GM18507 (cell line): ENCODE measurements at regions not wholly inside any gene's neighbourhood (a gene's known extent, or its start where the extent isn't known, plus 50 kb on each side); places are given as distances from the start of the nearest gene placed in this dataset.
A peak's percentile ranks its signal among the peaks of the same experiment; 100 is the strongest.

ENCODE experiments used
- DNase-seq: peaks from one replicate; pipeline ENCODE4 v3.0.0; 2011; ENCODE audit warnings: low read depth; ENCODE audit not compliant: insufficient read length; ENCODE audit errors: extremely low spot score
- FAIRE-seq: peaks from 2 replicates; lab custom pipeline; 2011; peaks lifted over from hg19 to GRCh38; lab: Jason Lieb, UNC

DNA sequence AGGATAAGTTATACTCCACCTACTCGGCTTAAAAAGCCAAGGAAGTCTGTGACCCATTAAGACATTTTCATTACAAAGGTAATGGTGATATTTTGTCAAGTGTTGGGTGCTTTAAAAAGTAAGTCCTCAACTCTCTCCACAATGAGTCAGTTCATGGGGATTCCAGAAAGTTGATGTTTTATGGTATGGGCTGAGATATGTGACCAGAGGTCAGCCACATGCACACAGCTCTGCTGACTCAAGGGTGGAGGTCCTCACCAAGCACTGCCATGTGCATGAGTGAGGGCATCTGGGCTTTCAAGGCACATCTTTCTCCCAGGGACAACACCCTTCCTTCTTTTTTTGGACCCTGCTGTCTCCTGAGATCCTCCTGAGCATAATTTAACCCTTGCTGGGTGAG, 292.9 kb downstream of the PTEN start:
- FAIRE-seq (no peak), DNase-seq (no peak)

DNA sequence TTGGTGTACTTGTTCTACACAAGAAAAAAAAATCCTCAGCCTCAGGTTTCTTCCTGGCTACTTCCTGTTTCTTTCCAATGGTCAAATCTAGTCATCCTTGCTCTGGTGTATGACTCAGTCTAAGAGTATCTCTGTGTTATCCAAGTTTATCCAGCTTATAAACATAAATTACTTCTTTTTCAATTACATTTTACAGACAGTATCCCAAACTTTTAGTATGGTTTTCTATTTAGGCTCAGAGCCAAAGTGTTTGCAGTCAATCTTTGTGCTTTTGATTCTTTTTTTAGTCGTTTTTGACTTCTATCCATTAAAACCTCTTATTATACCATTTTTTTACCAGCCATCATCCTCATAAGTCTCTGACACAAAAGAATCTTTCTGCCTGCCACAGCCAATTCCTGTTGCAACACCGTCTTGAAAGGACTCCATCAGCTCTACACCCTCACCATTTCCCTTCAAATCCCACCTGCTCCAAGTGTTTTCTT, 294.6 kb downstream of the PTEN start:
- FAIRE-seq = peak; percentile 29
- DNase-seq = no peak

GRCh38 chr10:88158526-88159122, 295.2 kb downstream of the PTEN start:
- DNase-seq (no peak), FAIRE-seq (no peak)

- FAIRE-seq = no peak
- no peak for DNase-seq
Observed at GRCh38 chr10:88159127-88159829, 295.9 kb downstream of the PTEN start.

- DNase-seq (no peak), FAIRE-seq (no peak)
Observed at GRCh38 chr10:88161070-88161469, 297.6 kb downstream of the PTEN start.

- DNase-seq (no peak), FAIRE-seq (peak; percentile 39)
Observed at GRCh38 chr10:88161756-88162155, 298.3 kb downstream of the PTEN start.

DNA sequence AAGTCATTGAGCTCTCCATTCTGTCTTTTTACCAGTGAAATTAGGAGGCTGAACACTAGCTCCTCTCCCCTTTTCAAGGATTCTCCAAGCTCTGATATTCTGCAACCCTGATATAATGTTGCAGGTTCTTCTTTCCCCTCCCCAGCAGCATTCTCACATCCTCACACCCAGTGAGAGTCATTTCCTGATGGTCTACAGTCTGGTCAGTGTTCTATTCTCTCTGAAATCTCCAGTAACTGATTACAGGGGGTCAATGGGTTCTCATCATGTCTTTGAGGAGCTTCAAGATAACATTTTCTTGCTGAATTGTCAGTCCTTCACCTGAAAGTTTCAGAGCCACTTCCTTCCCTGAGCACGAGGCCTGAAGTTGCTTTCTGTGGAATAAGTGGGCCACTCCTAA, 299.4 kb downstream of the PTEN start:
- FAIRE-seq (peak; percentile 73), DNase-seq (no peak)

DNA sequence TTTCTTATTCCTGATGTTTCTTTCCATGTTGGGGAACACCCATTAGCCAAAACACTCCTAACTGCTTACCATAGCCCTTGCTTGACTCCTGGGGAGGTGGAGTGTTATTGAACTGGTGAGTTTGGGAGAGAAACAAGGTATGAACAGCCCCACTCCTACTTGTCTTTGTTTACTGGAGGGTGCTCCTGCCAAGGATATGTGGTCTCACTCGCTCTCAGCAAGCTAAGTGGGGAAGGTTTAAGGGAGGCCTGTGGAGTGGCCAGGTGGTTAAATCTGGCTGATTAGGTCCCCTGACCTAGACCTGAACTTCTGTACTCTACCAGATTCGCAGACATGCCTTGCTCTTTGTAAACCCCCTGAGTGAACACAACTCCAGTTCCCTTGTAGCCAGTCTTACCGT, 300.1 kb downstream of the PTEN start:
- FAIRE-seq (no peak), DNase-seq (no peak)

DNA sequence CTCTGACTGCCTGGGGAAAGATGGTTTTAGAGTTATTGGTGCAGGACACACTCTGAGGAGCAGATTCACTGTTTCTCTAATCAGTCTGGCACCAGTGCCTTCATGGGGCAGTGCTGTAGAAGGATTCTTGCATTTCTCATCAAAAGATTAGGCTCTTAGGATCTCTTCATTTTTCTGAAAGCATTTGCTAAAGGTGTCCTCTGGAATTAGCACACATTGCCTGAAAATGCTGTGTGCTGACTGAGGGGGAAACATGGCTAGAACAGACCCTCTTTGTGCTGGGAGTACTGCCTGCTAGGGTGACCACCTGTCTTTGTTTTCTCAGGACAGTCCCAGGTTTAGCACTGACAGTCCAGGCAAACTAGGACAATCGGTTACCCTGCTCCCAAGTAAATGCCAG, 301.0 kb downstream of the PTEN start:
- FAIRE-seq (no peak), DNase-seq (no peak)

- DNase-seq (no peak), FAIRE-seq (no peak)
Observed at GRCh38 chr10:88165849-88166271, 302.4 kb downstream of the PTEN start.

DNA sequence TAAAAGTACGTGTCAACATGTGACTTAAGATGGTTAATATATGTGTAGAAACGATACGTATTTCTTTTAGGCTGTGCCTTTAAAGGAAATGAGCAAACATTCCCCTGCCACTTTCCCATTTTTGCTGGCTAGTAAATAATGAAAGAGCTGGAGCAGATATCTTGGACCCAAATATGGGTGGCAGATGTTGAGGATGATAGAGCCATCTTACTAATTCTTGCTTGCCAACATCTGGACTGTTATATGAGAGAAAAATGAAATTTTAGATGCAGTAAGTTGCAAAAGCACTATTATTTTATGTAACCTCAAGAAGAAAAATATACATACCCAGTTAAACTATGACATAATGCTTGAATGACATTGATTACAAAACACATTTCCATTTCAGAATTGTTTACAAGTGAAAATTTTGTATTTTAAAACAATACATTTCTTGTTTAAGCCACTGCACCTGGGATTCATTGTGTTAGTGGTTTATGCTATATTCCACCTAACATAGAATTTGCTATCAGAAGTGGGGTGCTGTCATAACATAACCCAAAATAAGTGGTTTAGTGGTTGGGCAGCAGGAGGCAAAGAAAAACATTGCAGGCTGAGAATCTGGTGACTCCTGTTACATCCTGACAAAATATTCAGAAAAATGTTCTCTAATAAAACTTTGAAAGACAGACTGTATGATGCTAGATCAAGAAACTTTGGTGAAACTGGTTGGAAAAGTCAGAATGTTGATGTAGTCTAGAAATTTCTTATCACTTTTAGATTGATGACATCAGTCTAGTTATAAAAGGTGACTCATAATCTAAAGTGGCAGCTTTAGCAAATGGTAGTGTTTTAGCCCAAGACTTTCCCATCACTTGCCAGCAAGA, 305.0 kb downstream of the PTEN start:
- FAIRE-seq (no peak), DNase-seq (no peak)

DNA sequence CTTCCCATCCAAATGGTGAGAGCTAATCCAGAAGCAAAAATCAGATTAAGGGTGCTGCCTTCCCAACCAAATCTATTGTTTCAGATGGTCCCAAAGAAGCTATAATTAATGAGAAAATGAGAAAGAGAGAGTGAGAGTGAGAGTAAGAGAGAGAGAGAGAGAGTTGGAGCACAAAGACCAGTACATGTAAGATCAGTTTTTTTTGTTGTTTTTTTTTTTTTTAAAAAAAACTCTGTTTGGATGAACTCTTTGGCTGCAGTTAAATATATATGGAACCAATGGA, 305.6 kb downstream of the PTEN start:
- DNase-seq (no peak), FAIRE-seq (no peak)

DNA sequence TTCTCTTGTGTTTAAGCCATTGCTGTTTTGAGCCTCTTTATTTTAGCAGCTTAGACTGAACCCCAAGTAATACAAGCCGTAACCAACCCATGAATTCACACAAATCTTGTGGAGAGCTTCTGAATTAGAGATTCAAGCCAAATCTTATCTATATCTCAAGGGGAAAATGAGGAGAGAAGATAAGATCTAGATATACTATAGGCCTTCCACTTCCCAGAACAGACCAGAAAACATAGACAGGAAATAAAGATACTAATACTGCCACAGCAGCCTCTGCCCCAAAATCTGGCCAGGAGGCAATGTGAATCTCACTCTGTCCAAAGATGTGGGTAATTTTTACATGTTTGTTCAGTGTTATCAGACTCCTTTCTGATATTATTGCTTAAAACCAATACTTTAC, 307.2 kb downstream of the PTEN start:
- no peak for DNase-seq
- no peak for FAIRE-seq

- DNase-seq (no peak), FAIRE-seq (no peak)
Observed at GRCh38 chr10:88172159-88172558, 308.7 kb downstream of the PTEN start.

GRCh38 chr10:88174391-88174790, 311.0 kb downstream of the PTEN start:
- DNase-seq = no peak
- no peak for FAIRE-seq

GRCh38 chr10:88178758-88179157, 315.3 kb downstream of the PTEN start:
- DNase-seq (no peak), FAIRE-seq (no peak)

DNA sequence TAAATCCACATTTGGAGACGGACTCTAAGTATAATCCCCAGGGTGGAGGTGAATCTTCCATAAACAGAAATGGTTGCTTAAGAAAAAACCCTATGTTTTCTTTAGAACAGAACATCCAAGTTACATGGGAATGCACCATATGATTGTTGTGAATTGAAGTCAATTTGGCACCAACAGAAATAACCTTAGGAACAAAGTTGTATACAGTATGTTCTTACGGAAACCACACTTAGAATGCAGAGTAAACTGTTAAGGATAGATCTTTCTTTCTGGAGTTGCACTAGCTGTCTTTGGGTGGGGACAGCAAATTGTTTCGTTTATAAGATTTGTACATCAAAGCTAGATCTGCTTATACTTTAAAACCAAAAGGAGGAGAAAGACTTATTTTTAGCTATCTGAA, 316.4 kb downstream of the PTEN start:
- DNase-seq (no peak), FAIRE-seq (no peak)

DNA sequence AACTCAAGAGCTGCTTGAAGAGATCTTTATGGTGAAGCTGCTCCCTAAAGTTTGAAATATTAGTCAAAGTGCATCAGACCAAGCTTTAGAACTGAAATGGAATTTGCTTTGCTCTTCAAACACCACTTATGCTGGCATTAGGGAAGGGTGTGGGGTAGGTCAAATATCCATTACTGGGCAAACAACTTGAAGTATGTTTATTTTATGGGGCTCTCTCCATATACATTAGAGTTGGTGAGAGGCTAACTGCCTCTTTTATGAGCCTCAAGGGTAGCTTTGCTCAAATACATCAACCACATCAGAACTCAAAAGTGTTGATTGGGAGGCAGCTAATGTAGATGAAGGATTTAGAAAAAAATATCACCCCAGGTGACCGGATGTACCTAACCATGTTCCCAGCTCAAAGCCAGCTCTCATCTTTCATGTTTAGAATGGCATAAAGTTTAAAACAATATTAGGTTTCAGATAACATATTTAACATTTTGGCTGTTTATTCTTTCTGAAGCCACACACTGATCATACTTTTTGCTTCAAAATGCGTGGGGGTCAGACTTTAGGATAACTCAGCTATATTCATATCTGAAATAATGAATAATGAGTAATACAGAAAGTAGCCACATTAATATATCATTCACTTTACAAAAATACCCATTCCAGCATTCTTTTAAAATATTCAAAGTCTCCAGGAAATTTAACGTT, 318.6 kb downstream of the PTEN start:
- FAIRE-seq = no peak
- DNase-seq = no peak

- peak; percentile 78 for FAIRE-seq
- DNase-seq = no peak
Observed at GRCh38 chr10:88182601-88182930, 319.1 kb downstream of the PTEN start.

DNA sequence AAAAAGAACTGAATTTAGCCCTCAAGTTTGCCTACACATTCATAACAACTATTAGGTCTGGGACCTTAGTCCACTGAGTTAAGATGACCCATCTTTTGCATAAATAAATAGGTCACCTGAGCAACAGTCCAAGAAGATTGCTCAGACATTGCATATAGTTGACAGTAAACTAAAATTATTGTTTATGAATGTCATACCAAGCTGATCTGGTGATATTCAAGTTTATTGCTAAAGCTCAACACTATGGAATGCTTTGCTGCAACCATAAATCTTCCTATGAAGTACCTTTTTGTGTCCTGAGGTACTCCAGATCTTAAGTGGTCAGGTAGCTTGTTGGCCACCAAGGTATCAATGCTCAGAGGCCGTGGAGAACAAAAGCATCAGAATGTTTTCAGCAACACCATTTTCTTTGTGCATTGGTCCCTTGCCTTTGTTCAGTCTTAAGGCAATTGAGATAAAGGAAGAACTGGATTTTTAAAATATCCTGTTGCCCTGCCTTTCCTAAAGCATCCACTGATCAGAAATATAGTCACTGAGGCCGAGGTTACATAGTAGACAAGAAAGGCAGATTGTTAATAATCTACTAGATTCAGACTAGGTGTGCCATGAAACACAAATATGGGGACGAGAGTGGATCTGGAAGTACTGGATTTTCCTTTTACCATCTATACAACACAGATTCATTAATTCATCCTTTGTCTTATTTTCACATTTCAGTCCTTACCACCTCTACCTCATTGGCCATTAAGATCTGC, 321.3 kb downstream of the PTEN start:
- FAIRE-seq (peak; percentile 45), DNase-seq (no peak)
